Activated CD8-positive, alpha-beta memory T cell treated with anti-CD3 and anti-CD28 coated beads, Interleukin-2, amount 50 U/mL, for 24 hours (primary cell): ENCODE measurements at regions not wholly inside any gene's neighbourhood (a gene's known extent, or its start where the extent isn't known, plus 50 kb on each side); places are given as distances from the start of the nearest gene placed in this dataset.

Experiments
- DNase-seq: peaks from one replicate; pipeline ENCODE4 v3.0.0-alpha.2; 2020; ENCODE audit errors: extremely low read depth

DNA sequence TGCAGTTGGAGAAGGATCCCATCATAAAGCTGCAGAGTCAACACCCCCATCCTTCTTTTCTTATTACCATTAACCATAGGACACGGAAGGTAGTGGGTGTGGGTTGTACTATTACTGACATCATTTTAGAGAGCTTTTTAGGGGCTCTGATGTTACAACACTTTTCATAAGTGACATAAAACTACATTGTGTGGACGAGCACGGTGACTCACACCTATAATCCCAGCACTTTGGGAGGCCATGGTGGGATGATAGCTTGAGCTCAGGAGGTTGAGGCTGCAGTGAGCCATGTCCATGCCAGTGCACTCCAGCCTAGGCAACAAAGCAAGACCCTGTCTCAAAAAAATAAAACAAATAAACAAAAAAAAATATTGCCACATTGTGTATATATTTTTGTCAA is 167.1 kb downstream of the DUSP6 start:
- no peak for DNase-seq

DNA sequence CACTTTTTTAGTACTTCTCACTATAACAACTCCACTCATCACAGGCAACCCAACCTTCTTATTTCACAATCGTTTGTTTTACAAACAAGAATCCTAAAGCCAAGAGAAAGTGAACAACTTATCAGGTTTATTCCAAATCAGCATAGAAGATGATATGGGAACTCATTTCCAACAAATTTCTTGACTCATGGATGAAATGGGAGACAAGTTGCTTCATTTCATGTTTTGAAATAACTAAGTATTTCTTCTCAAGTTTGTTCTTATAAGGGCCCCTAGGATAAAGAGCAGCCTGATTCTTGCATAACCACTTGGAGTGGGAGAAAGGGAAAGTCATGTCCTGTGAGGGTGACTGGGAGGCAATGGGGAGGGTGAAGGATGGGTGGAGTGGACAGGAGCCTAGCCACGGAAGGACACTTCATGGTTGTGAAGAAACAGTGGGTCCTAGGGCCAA is 168.3 kb downstream of the DUSP6 start:
- no peak for DNase-seq

GRCh38 chr12:89181271-89181920 is 170.9 kb downstream of the DUSP6 start:
- DNase-seq, result no peak

GRCh38 chr12:89180496-89180895 is 171.8 kb downstream of the DUSP6 start:
- no peak for DNase-seq

- no peak for DNase-seq
Measured at GRCh38 chr12:89179983-89180382, 172.3 kb downstream of the DUSP6 start.

- no peak for DNase-seq
Measured at GRCh38 chr12:89179245-89179644, 173.1 kb downstream of the DUSP6 start.

DNA sequence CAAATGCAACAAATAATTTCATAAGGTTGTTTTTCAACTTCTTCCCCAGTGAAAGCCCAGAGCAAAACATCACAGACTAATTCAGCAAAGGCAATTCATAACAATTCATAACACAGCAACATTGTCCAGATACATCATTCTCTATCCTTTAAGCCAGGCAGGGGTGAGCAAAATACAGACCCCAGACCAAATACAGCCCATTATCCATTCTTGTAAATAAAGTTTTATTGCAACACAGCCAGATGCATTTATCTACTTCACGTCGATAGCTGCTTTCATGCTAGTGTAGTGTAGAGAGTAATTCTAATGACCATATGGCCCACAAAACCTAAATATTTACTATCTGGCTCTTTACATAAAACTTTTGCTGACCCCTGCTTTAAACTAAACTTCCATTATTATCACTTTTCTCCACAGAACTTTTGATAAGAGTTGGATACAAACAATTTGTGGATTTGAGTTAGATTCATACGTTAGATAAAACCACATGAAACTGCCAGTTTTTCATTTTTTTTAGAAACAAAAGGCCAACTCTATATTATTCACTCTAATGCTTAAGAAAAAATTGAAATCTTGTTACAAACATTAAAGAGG is 174.4 kb downstream of the DUSP6 start:
- DNase-seq, result no peak

DNA sequence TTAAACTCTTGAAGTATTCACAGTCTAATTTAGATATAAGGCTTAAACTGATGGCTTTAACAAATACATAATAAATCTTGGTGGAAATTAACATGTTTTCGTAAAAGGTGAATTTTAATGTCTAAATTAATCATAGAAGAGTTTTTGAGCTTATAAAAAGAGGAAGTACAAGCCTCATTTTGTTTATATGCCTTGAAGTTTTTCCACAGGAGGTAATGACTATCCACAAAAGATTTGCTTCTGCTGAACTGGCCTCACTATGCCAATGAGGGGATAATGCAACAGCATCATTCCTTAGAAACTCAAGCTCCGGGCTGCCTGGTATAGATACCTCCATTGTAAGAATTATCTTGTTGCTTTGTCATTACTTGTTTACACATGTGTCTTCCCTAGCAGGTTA is 175.6 kb downstream of the DUSP6 start:
- DNase-seq, result no peak

- no peak for DNase-seq
Measured at GRCh38 chr12:89173678-89174077, 178.6 kb downstream of the DUSP6 start.

DNA sequence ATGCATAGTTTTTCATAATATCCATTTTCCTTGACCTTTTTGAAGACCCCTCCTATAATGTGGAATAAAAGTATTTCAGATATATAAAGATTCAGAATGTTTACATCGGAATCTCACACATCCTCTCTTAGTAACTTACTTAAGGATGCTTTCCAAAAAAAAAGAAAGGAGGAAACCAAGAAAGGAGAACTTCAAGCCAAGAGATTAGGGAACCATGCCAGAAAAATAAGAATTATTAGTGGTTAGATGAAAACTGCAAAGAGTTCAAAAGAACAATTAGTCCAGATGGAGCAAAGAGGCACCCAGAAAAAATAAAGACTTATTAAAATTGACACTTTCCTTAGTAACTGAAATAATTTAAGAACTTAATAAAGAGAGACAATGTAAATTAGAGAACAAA is 179.2 kb downstream of the DUSP6 start:
- DNase-seq, result no peak

DNA sequence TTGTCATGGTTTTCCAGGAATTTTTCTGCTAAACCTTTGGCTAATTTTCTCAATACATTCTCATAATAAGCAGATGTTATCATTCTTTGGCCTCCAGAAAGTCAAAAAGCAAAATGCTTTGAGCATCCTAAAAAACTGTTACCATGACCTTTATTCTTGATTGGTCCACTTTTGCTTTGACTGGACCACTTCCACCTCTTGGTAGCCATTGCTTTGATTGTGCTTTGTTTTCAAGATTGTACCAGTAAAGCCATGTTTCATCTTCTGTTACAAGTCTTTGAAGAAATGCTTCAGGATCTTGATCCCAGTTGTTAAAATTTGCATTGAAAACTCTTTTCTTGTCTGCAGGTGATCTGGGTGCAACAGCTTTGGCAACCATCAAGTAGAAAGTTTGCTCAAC is 180.1 kb downstream of the DUSP6 start:
- no peak for DNase-seq

DNA sequence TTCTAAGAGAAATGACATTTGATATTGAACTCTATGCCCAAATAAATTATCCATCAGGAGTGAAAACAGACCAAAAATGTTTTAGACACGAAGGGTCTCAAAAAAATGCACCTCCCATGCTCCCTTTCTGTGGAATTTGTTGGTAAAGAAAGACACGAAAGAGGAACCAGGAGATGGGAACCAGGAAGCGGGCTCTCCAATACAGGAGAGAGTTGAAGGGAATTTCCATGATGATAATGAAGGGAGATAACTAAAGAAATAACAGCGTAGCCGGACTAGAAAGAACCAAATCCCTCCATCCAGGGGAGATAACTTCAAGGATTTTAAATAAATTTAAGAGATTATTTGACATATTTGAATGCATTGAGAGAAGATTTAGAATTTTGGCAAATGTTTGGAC is 183.0 kb downstream of the DUSP6 start:
- DNase-seq, result no peak

- DNase-seq, result no peak
Measured at GRCh38 chr12:89167986-89168385, 184.3 kb downstream of the DUSP6 start.

DNA sequence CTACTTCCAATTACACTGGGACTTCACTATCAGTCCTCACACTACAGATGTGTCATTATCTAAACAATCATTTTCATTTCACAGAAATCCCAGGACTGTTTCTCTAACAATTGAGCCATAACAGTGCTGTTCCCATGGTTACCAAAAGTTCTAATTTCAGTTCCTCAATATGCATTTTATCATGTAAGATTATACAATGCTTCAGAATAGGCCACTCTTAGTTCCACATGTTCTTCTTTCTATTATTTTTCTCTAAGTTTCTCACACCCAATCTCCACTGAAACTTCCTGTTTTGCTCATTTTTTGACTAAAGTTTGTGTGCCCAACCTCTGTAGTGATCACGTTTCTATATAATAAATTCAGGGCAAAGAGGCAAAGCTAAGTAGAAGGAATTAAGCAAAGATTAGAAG is 185.8 kb downstream of the DUSP6 start:
- DNase-seq, result no peak

DNA sequence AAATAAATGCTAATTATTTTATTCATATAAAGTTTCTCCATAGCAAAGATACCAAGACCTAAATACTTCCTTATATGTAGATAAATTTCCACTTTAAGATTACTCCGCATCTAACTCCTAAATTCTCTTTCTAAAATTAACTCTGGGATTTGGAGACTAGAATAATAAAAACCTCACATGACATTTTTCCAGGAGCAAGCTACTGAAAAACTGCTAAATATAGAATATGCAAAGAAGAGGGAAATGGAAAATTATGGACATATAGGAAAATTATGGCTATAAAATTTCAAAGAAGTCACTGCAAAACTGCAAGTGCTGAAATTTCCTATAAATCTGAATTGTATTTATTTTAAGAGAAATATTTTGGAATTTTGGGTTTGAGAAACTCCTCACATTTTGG is 186.2 kb downstream of the DUSP6 start:
- no peak for DNase-seq

GRCh38 chr12:89165703-89166102 is 186.6 kb downstream of the DUSP6 start:
- DNase-seq, result no peak

- no peak for DNase-seq
Measured at GRCh38 chr12:89163918-89164317, 188.4 kb downstream of the DUSP6 start.

DNA sequence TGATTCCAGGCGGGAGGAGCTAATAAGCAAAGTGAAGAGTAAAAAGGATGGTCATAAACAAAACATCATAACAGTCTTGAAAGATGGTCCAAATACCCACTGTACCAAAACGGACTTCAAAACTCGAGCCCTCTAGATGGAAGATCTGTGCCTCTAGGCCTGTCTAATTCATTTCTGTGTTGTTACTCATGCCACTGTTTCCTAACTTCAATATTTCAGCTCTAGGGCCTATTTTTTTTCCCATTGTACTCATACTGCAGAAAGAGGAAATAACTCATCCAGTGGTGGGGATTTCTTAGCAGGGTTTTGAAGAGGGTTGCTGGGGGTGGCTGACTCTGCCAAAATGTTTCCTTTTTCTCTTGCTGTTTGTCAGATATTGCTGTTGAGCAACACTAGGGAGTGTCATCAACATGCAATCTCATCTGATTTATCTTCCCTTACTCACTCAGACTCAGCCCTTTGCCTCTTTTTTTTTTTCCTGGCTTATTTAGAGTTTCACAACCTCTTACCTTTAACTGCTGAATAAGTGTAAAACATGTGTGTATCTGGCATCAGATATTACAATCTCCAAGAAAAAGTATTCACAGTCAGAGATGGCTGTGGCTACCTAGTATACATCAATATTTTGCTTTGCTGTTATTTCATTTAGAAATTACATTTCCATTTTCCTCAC is 189.6 kb downstream of the DUSP6 start:
- peak; percentile 42 for DNase-seq

DNA sequence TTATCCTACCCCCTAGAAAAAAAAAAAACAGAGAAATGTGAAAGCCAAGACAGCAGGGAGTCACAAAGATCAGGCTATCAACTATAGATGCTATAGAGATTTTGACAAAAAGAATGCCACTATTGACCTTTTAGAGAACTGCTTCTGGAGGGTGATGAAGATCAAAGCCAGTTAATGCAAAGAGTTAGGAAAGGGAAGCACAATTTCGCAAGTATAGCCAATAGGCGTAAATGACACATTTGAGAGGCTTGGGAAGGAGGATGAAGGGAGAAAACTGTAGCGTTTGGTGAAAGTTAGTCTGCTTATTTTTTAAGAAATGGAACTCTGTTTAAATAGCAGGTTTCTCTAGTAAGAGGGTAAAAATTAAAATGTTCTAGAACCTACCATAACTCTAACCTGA is 190.7 kb downstream of the DUSP6 start:
- DNase-seq, result no peak

GRCh38 chr12:89160716-89161123 is 191.6 kb downstream of the DUSP6 start:
- DNase-seq, result peak; percentile 17

DNA sequence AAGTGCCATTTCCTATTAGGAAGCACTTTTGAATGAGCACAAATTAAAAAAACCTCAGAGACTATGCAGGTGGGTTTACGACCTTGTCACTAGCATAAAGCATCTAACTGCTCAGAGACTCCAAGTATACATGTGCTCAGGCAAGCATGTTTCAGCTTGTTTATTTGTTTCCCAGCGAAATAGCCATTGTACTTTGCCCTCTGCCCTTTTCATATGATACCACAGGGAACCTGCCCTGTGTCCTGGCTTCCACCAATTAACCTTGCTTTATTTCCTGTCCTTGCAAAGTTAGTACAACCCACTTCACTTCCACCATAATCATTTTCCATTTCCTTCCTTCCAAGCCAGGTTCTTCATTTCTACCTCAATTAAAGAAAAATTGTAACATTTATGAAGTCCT is 194.9 kb downstream of the DUSP6 start:
- no peak for DNase-seq

- DNase-seq, result no peak
Measured at GRCh38 chr12:89156862-89157262, 195.4 kb downstream of the DUSP6 start.

- DNase-seq, result no peak
Measured at GRCh38 chr12:89156340-89156739, 196.0 kb downstream of the DUSP6 start.
